ENCODE measurements at regions not wholly inside any gene's neighbourhood (a gene's known extent, or its start where the extent isn't known, plus 50 kb on each side); places are given as distances from the start of the nearest gene placed in this dataset.

DNA sequence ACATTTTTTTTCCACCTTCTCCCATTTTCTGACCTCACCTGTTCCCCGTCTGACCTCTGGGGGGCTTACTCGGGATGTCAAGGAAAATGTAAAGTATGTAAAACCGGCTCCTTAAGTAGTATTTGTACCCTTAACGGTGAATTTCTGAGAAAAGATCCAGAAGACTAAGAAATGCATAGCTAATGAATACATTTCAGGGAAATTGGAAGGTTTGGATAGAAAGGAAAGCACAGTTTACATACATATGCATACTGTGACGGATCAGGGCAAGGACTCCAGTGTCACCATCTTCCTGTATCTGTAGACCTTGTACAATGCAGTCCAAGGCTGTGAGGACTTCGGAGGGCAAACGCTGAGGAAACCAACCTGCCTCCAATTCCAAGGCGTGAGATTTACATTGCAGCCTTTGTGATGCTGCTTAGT, 2185.9 kb upstream of the TENM3 start:
- Histone ChIP-seq H3K36me3 (ENCODE audit: control insufficient read depth, insufficient read depth, low read length) (no peaks in the 10 kb centered on the region), H3K9ac (ENCODE audit: low read depth, low read length) (no peak overlapping the region), H3K27me3 (ENCODE audit: control insufficient read depth, insufficient read depth, low read length) (peaks cover 42% of the 10 kb centered on the region), H3K9me3 (ENCODE audit: control insufficient read depth, insufficient read depth, low read length) (no peaks in the 10 kb centered on the region), H3K4me3 (ENCODE audit: low read depth, low read length) (peak overlapping the region; percentile 93), H3K27ac (ENCODE audit: low read depth, low read length) (no peak overlapping the region), H3K4me1 (ENCODE audit: control insufficient read depth, insufficient read depth, low read length) (peaks cover 17% of the 10 kb centered on the region)

- peaks cover 44% of the 10 kb centered on the region for H3K27me3 ChIP-seq (ENCODE audit: control insufficient read depth, insufficient read depth, low read length)
- no peak overlapping the region for H3K27ac ChIP-seq (ENCODE audit: low read depth, low read length)
- peaks cover 17% of the 10 kb centered on the region for H3K4me1 ChIP-seq (ENCODE audit: control insufficient read depth, insufficient read depth, low read length)
- H3K9ac ChIP-seq (ENCODE audit: low read depth, low read length), result peak overlapping the region; percentile 35; the same call in 1 of the 2 replicates
- H3K4me3 ChIP-seq (ENCODE audit: low read depth, low read length), result peak overlapping the region; percentile 93
- no peaks in the 10 kb centered on the region for H3K9me3 ChIP-seq (ENCODE audit: control insufficient read depth, insufficient read depth, low read length)
- no peaks in the 10 kb centered on the region for H3K36me3 ChIP-seq (ENCODE audit: control insufficient read depth, insufficient read depth, low read length)
These were observed 2185.1 kb upstream of the TENM3 start for GRCh38 chr4:180057891-180058671.

DNA sequence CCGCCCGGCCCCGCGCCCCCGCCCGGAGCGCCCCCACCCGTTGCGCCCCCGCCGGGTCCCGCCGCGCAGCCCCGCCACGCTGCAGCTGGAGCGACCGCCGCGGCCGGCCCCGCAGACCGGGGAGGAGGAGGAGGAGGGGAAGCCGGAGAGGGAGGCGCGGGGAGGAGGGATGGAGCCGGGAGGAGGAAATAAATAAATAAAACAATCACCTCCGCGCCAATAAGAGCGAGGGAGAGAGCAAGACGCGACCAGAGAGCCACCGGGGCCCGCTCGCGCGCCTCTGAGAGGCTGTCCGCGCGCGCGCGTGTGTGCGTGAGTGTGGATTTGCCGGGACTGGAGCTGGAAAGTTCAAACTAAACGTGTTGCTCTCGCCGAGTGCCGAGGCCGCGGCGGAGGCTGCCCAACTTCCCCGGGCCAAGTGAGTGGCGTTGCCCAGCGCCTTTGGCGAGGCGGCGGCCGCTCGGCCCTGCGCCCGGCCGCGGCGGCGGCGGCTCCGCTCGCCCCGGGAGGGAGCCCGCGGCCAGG, 2184.4 kb upstream of the TENM3 start:
- Histone ChIP-seq H3K9me3 (ENCODE audit: control insufficient read depth, insufficient read depth, low read length) (no peaks in the 10 kb centered on the region), H3K4me1 (ENCODE audit: control insufficient read depth, insufficient read depth, low read length) (peaks cover 17% of the 10 kb centered on the region), H3K9ac (ENCODE audit: low read depth, low read length) (no peak overlapping the region; the same call in 1 of the 2 replicates), H3K4me3 (ENCODE audit: low read depth, low read length) (peak overlapping the region; percentile 93), H3K27ac (ENCODE audit: low read depth, low read length) (no peak overlapping the region), H3K27me3 (ENCODE audit: control insufficient read depth, insufficient read depth, low read length) (peaks cover 44% of the 10 kb centered on the region), H3K36me3 (ENCODE audit: control insufficient read depth, insufficient read depth, low read length) (no peaks in the 10 kb centered on the region)

DNA sequence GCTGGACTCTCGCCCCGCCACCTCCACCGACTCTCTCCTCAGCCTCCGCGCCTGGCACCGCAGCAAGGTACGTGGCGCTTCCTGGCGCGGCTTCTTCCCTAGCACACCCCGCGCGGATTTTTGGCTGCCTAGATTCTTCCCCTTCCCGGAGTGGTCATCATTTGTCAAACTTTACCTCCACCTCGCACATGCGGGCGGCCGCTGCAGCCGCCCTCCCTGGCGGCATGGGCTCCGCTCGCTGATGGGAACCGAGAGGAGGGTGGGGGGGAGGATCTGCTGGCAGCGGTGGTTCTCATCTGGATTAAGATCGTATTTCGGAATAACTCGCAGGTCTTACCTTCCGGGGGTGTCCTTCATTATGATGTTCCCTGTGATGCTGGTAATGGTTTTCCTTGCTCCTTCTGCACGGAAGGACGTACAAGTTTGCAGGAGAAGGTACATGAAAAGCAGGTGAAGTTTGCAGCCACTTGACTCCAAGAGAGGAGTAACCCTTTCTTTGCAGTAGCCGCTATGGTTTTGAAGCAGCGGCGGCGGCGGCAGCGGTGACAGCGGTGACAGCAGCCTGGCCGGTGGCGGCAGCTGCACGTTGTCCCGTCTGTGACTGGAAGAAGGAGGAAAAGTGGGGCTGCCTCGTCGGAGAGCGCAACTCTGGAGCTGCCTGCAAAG, 2183.9 kb upstream of the TENM3 start:
- H3K9ac ChIP-seq (ENCODE audit: low read depth, low read length), result no peak overlapping the region
- H3K36me3 ChIP-seq (ENCODE audit: control insufficient read depth, insufficient read depth, low read length), result no peaks in the 10 kb centered on the region
- H3K27me3 ChIP-seq (ENCODE audit: control insufficient read depth, insufficient read depth, low read length), result peaks cover 44% of the 10 kb centered on the region
- no peak overlapping the region for H3K27ac ChIP-seq (ENCODE audit: low read depth, low read length)
- peaks cover 17% of the 10 kb centered on the region for H3K4me1 ChIP-seq (ENCODE audit: control insufficient read depth, insufficient read depth, low read length)
- H3K4me3 ChIP-seq (ENCODE audit: low read depth, low read length), result peak overlapping the region; percentile 93
- H3K9me3 ChIP-seq (ENCODE audit: control insufficient read depth, insufficient read depth, low read length), result no peaks in the 10 kb centered on the region

DNA sequence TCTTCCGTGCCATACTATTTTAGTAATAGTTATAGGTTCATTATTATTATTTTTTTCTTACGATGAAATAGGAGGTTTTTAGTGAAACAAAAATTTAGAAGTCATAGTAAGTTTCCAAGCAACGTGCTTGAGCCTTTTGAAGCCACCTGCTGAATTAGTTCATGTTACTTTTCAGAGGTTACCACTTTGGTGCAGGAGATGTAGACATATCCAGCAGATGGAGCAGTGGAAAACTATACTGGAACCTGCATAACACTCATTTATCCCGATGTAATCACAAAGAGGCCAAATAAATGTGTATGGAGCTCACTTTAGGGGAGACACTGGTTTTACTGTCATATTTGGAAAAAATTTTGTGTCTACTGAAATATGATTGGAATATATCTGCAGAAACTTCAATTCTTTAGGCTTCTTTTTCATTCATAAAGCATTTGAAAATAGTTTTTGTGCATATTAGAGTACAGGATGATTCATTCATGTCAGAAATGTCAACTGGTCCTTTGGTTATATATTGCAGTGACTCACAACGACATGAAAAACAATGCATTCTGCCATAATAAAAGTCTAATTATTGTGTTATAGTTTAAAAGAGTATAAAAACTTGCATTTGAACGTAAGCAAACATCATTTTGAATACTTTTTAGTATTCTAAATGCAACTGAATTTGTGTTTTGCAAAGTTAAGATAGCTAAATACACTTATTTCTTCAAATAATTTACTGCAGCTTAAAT, 2182.9 kb upstream of the TENM3 start:
- Histone ChIP-seq H3K4me3 (ENCODE audit: low read depth, low read length) (peak overlapping the region; percentile 93), H3K27me3 (ENCODE audit: control insufficient read depth, insufficient read depth, low read length) (peaks cover 44% of the 10 kb centered on the region), H3K9me3 (ENCODE audit: control insufficient read depth, insufficient read depth, low read length) (no peaks in the 10 kb centered on the region), H3K27ac (ENCODE audit: low read depth, low read length) (no peak overlapping the region), H3K36me3 (ENCODE audit: control insufficient read depth, insufficient read depth, low read length) (no peaks in the 10 kb centered on the region), H3K4me1 (ENCODE audit: control insufficient read depth, insufficient read depth, low read length) (peaks cover 17% of the 10 kb centered on the region), H3K9ac (ENCODE audit: low read depth, low read length) (no peak overlapping the region)

DNA sequence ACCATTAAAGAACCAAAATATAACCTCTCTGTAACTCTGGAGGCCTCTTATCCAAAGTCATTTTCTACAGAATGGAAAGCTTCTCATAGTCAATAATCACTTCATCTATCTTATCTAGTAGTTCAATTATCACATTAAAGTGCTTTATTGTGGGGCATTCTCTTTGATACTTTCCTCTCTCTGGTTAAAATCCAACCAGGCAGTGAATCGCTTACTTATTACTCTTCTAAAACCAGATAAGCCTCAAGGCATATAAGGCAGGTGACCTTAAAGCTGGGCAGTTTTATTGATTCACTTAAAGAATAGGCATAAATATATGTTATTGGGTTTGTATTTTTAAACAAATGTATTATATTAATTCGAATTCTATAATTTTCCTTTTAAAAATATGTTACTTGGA, 2162.1 kb upstream of the TENM3 start:
- peaks cover 7% of the 10 kb centered on the region for H3K4me1 ChIP-seq (ENCODE audit: control insufficient read depth, insufficient read depth, low read length)
- H3K27me3 ChIP-seq (ENCODE audit: control insufficient read depth, insufficient read depth, low read length), result no peaks in the 10 kb centered on the region
- H3K9ac ChIP-seq (ENCODE audit: low read depth, low read length), result no peak overlapping the region
- H3K4me3 ChIP-seq (ENCODE audit: low read depth, low read length), result no peak overlapping the region
- no peaks in the 10 kb centered on the region for H3K9me3 ChIP-seq (ENCODE audit: control insufficient read depth, insufficient read depth, low read length)
- no peak overlapping the region for H3K27ac ChIP-seq (ENCODE audit: low read depth, low read length)
- no peaks in the 10 kb centered on the region for H3K36me3 ChIP-seq (ENCODE audit: control insufficient read depth, insufficient read depth, low read length)

DNA sequence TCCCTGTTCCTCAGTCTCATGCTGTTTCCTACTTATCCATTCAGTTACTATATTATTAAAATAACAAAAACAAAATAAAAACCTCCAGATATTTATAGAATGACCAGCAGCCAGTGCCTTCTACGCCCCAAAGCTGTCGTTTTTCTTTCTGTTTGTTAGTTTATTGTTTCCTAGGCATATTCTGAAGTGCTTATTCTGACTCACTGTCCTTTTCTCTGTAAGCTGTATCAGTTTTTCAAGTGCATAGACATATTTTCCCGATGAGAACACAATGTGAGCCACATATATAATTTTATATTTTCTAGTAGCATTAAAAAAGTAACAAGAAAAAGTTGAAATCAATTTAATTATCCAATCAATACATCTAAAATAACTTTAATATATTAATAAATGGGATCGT, 2158.6 kb upstream of the TENM3 start:
- Histone ChIP-seq H3K4me1 (ENCODE audit: control insufficient read depth, insufficient read depth, low read length) (no peaks in the 10 kb centered on the region), H3K36me3 (ENCODE audit: control insufficient read depth, insufficient read depth, low read length) (no peaks in the 10 kb centered on the region), H3K27ac (ENCODE audit: low read depth, low read length) (no peak overlapping the region)

GRCh38 chr4:180086480-180087190, 2156.6 kb upstream of the TENM3 start:
- Histone ChIP-seq H3K4me3 (ENCODE audit: low read depth, low read length) (no peak overlapping the region), H3K4me1 (ENCODE audit: control insufficient read depth, insufficient read depth, low read length) (no peaks in the 10 kb centered on the region), H3K27ac (ENCODE audit: low read depth, low read length) (no peak overlapping the region), H3K27me3 (ENCODE audit: control insufficient read depth, insufficient read depth, low read length) (no peaks in the 10 kb centered on the region), H3K9ac (ENCODE audit: low read depth, low read length) (no peak overlapping the region), H3K9me3 (ENCODE audit: control insufficient read depth, insufficient read depth, low read length) (no peaks in the 10 kb centered on the region), H3K36me3 (ENCODE audit: control insufficient read depth, insufficient read depth, low read length) (no peaks in the 10 kb centered on the region)

More for the DNA sequence above, 2158.6 kb upstream of the TENM3 start:
- no peaks in the 10 kb centered on the region for H3K27me3 ChIP-seq (ENCODE audit: control insufficient read depth, insufficient read depth, low read length)
- no peaks in the 10 kb centered on the region for H3K9me3 ChIP-seq (ENCODE audit: control insufficient read depth, insufficient read depth, low read length)
- H3K4me3 ChIP-seq (ENCODE audit: low read depth, low read length), result no peak overlapping the region
- no peak overlapping the region for H3K9ac ChIP-seq (ENCODE audit: low read depth, low read length)

- Histone ChIP-seq H3K27me3 (ENCODE audit: control insufficient read depth, insufficient read depth, low read length) (no peaks in the 10 kb centered on the region), H3K4me1 (ENCODE audit: control insufficient read depth, insufficient read depth, low read length) (0 out of 2 replicates have a peak, but pooled peaks cover 6% of the 10 kb centered on the region), H3K27ac (ENCODE audit: low read depth, low read length) (no peak overlapping the region), H3K4me3 (ENCODE audit: low read depth, low read length) (no peak overlapping the region), H3K9ac (ENCODE audit: low read depth, low read length) (no peak overlapping the region), H3K9me3 (ENCODE audit: control insufficient read depth, insufficient read depth, low read length) (no peaks in the 10 kb centered on the region), H3K36me3 (ENCODE audit: control insufficient read depth, insufficient read depth, low read length) (no peaks in the 10 kb centered on the region)
These were observed 2144.6 kb upstream of the TENM3 start for GRCh38 chr4:180098586-180098985.

DNA sequence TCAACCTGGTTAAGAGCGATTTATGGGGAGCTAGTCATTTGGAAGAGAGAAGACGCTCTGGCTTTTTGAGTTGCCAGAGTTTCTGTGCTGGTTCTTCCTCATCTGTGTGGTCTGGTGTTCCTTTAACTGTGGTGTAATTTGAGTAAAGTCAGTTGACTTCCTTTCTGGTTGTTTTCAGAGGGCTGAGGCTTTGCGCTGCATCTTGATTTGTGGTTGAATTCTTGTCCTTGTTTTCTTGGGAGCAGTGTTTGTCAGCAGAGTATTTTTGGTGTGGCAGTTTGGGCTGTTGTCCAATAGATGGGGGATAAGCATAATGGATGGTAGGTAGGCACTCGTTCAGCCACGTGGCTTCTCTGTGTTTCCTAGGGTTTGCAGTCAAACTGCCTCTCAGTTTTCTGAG, 2143.2 kb upstream of the TENM3 start:
- 0 out of 2 replicates have a peak, but pooled peaks cover 6% of the 10 kb centered on the region for H3K4me1 ChIP-seq (ENCODE audit: control insufficient read depth, insufficient read depth, low read length)
- H3K9ac ChIP-seq (ENCODE audit: low read depth, low read length), result no peak overlapping the region
- H3K36me3 ChIP-seq (ENCODE audit: control insufficient read depth, insufficient read depth, low read length), result no peaks in the 10 kb centered on the region
- H3K27ac ChIP-seq (ENCODE audit: low read depth, low read length), result no peak overlapping the region
- H3K9me3 ChIP-seq (ENCODE audit: control insufficient read depth, insufficient read depth, low read length), result no peaks in the 10 kb centered on the region
- no peaks in the 10 kb centered on the region for H3K27me3 ChIP-seq (ENCODE audit: control insufficient read depth, insufficient read depth, low read length)
- H3K4me3 ChIP-seq (ENCODE audit: low read depth, low read length), result no peak overlapping the region
